ENCODE measurements at regions not wholly inside any gene's neighbourhood (a gene's known extent, or its start where the extent isn't known, plus 50 kb on each side); places are given as distances from the start of the nearest gene placed in this dataset.

DNA sequence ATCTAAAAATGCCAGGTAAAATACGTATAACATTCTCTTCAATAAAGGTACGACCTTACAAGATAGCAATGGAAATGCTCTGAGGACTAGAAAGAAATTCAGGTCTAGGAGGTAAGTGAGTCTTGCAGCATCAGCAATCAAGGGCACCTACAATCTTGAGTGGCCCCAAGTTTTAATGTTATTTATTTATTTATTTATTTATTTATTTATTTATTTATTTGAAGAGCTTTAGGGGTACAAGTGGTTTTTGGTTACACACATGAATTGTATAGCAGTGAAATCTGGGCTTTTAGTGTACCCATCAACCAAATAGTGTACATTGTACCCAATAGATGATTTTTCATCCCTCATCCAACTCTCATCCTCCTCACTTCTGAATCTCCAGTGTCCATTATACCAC lies 574.0 kb upstream of the POU3F2 start:
- DNase-seq, result no peak
- H3K4me3 Mint-ChIP-seq, result no peak overlapping the region
- H3K27me3 Mint-ChIP-seq, result no peaks in the 10 kb centered on the region
- intact Hi-C loops (cut with micrococcal nuclease), result no loop called here
- no peak overlapping the region for H3K27ac Mint-ChIP-seq
- no peaks in the 10 kb centered on the region for H3K9me3 Mint-ChIP-seq
- no peaks in the 10 kb centered on the region for H3K36me3 Mint-ChIP-seq (ENCODE audit: low read depth)
- H3K4me1 Mint-ChIP-seq, result no peaks in the 10 kb centered on the region

DNA sequence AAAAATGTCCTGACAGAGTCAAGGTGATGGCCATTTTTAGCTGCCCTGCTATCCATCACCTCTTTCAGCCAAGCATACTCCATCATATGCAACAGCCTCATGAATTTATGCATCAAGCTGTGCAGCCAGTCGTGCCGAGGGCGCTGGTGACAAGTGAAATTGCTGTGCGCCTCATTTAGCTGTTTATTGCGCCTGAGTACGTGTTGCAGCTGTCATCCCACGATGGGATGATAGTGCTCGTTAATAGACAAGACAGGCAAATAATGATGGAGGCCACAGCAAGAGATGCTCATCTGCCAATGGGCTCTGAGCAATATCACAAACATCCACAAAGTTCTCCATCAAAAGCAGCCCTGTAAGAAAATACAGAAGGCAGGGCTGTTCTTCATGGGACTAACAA lies 562.3 kb upstream of the POU3F2 start:
- intact Hi-C loops (cut with micrococcal nuclease), result no loop called here
- no peaks in the 10 kb centered on the region for H3K27me3 Mint-ChIP-seq
- H3K4me3 Mint-ChIP-seq, result no peak overlapping the region
- no peak overlapping the region for H3K27ac Mint-ChIP-seq
- no peaks in the 10 kb centered on the region for H3K9me3 Mint-ChIP-seq
- no peaks in the 10 kb centered on the region for H3K4me1 Mint-ChIP-seq
- H3K36me3 Mint-ChIP-seq (ENCODE audit: low read depth), result no peaks in the 10 kb centered on the region
- DNase-seq, result no peak

DNA sequence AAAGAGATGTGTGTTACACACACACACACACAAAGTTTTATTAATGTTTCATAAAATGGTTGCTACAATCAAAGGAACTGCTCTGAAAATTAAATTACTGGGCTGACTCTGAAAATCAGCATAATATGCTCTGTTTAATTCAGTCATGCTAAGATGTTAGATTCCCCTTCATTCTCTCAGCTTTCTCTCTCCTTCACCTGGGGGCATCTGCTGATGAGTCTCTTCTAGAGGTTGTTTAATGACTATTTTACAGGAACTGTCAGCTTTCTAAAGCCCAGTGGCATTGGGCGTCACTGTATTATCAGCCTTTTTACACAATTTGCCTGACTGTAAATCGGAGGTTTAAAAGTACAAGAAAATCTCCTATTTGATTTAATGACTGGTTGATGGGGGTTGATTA lies 559.7 kb upstream of the POU3F2 start:
- H3K27me3 Mint-ChIP-seq, result no peaks in the 10 kb centered on the region
- no peaks in the 10 kb centered on the region for H3K9me3 Mint-ChIP-seq
- no peak for DNase-seq
- H3K27ac Mint-ChIP-seq, result no peak overlapping the region
- H3K4me3 Mint-ChIP-seq, result no peak overlapping the region
- no peaks in the 10 kb centered on the region for H3K36me3 Mint-ChIP-seq (ENCODE audit: low read depth)
- intact Hi-C loops (cut with micrococcal nuclease), result no loop called here
- no peaks in the 10 kb centered on the region for H3K4me1 Mint-ChIP-seq

DNA sequence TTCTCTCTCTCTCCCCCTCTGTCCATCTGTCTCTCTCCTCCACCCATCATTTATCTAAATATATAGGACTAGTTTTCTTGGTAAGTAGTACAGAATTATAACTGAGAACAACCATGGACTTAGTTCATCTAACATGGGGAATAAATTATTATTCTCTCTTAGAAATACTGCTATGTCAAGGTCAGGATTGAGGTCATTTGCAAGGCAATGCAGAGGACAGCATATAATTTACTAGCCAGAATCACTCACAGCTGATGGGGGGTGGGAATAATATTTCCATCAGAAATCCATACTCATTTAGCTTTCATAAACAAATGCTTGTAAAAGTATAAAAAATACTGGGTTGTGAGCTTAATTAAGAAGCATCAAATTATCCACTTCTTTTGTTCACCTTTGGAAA lies 553.9 kb upstream of the POU3F2 start:
- intact Hi-C loops (cut with micrococcal nuclease), result no loop called here
- no peak overlapping the region for H3K27ac Mint-ChIP-seq
- H3K9me3 Mint-ChIP-seq, result no peaks in the 10 kb centered on the region
- no peaks in the 10 kb centered on the region for H3K4me1 Mint-ChIP-seq
- DNase-seq, result no peak
- no peaks in the 10 kb centered on the region for H3K27me3 Mint-ChIP-seq
- H3K4me3 Mint-ChIP-seq, result no peak overlapping the region
- no peaks in the 10 kb centered on the region for H3K36me3 Mint-ChIP-seq (ENCODE audit: low read depth)

DNA sequence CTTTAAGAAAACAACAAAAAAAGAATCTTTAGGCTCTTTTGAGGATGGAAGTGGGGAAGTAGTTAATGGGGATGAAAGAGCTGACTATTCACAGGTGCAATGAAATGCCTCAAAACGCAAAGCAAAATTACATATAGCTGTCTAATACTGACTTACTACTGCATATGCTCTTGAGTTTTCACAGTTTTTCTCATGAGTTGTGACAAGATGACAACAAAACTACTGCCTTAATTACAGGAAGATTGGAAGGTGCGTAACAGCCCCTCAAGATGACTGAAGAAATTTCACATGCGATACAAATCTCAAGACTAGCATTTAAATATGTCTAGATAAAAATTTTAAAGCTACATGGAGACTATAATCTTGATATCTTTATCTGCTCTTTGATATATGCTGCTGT lies 547.8 kb upstream of the POU3F2 start:
- Mint-ChIP-seq H3K4me3 (no peak overlapping the region), H3K27ac (no peak overlapping the region), H3K36me3 (ENCODE audit: low read depth) (no peaks in the 10 kb centered on the region), H3K4me1 (no peaks in the 10 kb centered on the region), H3K9me3 (no peaks in the 10 kb centered on the region), H3K27me3 (no peaks in the 10 kb centered on the region)
- intact Hi-C loops (cut with micrococcal nuclease), result no loop called here
- DNase-seq, result no peak

DNA sequence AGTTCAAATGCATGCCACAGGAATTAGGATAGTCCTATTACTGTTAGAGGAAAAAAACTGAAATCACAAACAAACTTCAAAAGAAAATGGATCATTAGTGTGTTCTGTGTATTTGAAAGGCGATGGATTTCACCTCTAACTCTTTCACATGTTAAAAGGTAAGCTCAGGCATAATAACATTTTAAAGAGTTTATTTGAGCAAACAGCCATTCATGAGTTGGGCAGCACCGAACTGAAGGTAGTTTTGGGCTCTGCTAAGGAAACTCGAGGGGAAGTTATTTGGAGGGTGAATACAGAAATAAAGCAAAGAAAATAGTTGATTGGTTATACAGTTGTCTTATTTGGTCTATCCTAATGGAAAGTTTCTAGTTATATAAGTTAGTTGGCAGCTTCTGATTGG lies 546.5 kb upstream of the POU3F2 start:
- Mint-ChIP-seq H3K36me3 (ENCODE audit: low read depth) (no peaks in the 10 kb centered on the region), H3K4me3 (no peak overlapping the region), H3K4me1 (no peaks in the 10 kb centered on the region), H3K27ac (no peak overlapping the region), H3K9me3 (no peaks in the 10 kb centered on the region), H3K27me3 (no peaks in the 10 kb centered on the region)
- intact Hi-C loops (cut with micrococcal nuclease), result no loop called here
- DNase-seq, result no peak

DNA sequence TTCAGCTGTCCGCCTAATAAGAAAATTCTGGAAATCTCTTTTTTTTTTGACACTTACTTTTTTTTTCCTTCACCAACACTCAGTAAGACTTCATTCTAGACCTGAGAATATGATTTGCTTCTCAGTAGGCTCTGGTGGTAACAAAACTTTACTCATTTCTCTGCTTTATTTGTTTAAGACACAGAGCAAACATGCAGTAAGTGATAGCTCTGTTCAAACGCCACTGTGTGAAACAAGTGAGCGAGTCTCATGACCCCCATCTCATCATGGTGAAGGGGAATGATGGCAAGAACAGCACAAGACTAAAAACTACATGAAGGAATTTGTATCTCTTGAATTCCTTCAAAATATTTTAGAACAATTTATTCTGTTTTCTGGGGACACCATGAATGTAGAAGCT lies 541.6 kb upstream of the POU3F2 start:
- no peak overlapping the region for H3K4me3 Mint-ChIP-seq
- intact Hi-C loops (cut with micrococcal nuclease), result no loop called here
- no peak for DNase-seq
- H3K27ac Mint-ChIP-seq, result no peak overlapping the region
- H3K9me3 Mint-ChIP-seq, result no peaks in the 10 kb centered on the region
- no peaks in the 10 kb centered on the region for H3K36me3 Mint-ChIP-seq (ENCODE audit: low read depth)
- H3K27me3 Mint-ChIP-seq, result no peaks in the 10 kb centered on the region
- H3K4me1 Mint-ChIP-seq, result no peaks in the 10 kb centered on the region

DNA sequence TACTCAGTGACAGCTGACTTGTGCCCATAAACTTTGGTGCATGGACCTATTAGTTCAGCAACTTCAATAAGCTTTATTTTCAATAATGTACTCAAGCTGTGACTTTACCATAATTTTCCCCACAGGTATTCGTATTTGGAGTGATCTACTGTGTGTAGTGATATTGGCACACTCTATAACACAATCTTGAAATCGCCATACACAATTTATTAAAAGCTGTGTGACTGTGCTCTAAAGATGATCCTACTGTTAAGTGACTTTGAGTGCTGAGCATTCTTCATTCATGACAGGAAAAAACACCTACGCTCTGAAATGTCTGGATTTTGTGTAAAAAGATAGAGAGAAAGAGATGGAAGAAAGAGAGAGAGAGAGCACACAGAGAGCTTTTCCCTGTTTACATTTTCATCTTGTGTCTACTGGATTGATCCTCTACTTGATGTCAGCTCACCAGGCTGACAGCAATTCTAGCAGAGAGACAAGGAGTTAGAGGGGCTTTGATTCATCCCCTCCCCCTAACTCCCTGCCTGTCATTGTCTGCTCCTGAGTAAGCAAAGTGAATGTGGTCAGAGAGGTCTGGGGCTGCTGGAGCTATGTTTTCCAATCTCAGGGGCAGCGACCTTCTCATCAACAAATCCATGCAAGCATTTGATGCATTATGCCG lies 538.7 kb upstream of the POU3F2 start:
- Mint-ChIP-seq H3K4me1 (no peaks in the 10 kb centered on the region), H3K36me3 (ENCODE audit: low read depth) (no peaks in the 10 kb centered on the region), H3K4me3 (no peak overlapping the region), H3K9me3 (no peaks in the 10 kb centered on the region), H3K27ac (no peak overlapping the region), H3K27me3 (no peaks in the 10 kb centered on the region)
- no peak for DNase-seq
- intact Hi-C loops (cut with micrococcal nuclease), result no loop called here

DNA sequence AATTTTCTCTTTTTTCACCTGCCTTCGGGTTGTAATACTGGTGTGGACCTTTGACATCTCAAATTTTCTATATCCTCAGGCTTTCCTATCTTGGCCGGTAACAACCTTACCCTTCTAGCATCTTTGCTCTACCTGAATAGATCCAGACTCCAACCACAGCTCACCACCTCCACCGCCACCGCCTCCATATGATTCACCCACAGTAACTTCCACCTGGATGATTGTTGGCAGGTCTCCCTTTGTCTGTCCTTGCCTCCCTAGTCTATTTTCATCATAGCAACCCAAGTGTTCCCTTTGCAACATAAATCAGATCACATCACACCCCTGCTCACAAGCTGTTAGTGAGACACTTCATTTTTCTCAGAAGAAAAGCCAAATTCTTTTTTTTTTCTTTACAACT lies 525.8 kb upstream of the POU3F2 start:
- Mint-ChIP-seq H3K36me3 (ENCODE audit: low read depth) (no peaks in the 10 kb centered on the region), H3K27me3 (no peaks in the 10 kb centered on the region), H3K4me3 (no peak overlapping the region), H3K4me1 (no peaks in the 10 kb centered on the region), H3K9me3 (no peaks in the 10 kb centered on the region), H3K27ac (no peak overlapping the region)
- intact Hi-C loops (cut with micrococcal nuclease), result no loop called here
- DNase-seq, result no peak

DNA sequence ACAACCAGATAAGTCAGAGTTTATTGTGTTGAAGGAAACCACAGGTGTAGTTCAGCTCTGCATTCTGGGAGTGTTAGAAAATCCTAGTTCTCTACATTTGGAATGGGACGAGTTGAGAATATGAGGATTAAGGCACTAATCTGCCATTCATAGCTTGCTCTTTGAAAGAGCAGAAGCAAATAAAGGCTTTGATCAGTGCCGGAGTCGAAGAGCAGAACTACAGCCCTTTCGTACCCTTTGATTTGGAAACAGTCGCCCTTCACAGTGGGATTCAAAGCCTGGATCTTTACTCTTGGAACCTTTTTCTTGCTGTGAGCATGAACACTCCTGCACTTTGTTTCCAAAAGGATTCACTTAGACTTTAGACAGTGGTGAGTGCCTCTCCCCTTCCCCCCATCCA lies 523.9 kb upstream of the POU3F2 start:
- H3K27ac Mint-ChIP-seq, result no peak overlapping the region
- H3K27me3 Mint-ChIP-seq, result no peaks in the 10 kb centered on the region
- H3K4me3 Mint-ChIP-seq, result no peak overlapping the region
- intact Hi-C loops (cut with micrococcal nuclease), result no loop called here
- H3K36me3 Mint-ChIP-seq (ENCODE audit: low read depth), result no peaks in the 10 kb centered on the region
- H3K9me3 Mint-ChIP-seq, result no peaks in the 10 kb centered on the region
- DNase-seq, result no peak
- no peaks in the 10 kb centered on the region for H3K4me1 Mint-ChIP-seq

DNA sequence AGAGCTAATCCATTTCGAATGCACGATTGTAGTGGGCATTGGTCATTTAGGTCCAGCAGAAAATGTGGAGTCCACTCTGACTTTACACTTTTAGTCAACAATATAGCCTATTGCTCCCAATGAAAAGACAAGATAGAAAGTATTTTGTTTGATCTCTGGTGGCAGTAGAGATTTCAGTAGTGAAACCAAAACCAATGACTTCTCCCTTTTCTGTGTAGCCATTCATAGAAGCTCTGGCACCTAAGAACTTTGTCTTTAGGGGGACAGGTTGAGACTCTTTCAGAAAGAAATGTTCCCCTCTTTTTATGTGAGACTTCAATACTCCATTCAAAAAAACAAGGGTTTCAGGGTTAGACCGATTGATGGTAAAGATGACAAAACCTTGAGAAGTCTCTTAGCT lies 510.8 kb upstream of the POU3F2 start:
- H3K9me3 Mint-ChIP-seq, result no peaks in the 10 kb centered on the region
- H3K27ac Mint-ChIP-seq, result no peak overlapping the region
- no peaks in the 10 kb centered on the region for H3K27me3 Mint-ChIP-seq
- H3K4me3 Mint-ChIP-seq, result no peak overlapping the region
- intact Hi-C loops (cut with micrococcal nuclease), result no loop called here
- H3K36me3 Mint-ChIP-seq (ENCODE audit: low read depth), result no peaks in the 10 kb centered on the region
- DNase-seq, result no peak
- no peaks in the 10 kb centered on the region for H3K4me1 Mint-ChIP-seq

DNA sequence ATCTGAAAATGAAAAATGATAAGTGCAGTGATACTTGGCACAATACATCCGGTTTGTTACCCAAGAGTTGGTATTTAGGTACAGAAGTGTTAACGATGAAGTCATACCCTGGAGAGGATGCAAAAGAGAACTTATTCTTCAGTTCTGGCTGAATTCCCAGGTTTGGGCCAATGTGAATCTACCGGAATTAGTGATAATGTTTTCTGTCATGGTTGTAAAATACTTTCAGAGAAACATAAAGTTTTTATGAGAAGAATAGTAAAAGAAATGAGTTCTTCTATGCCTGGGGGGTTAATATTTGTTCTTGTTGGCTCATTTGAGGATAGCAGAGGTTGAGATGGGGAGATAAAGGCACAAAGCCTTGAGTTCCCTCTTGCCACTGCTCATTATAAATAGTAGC lies 509.9 kb upstream of the POU3F2 start:
- Mint-ChIP-seq H3K27ac (no peak overlapping the region), H3K36me3 (ENCODE audit: low read depth) (no peaks in the 10 kb centered on the region), H3K27me3 (no peaks in the 10 kb centered on the region), H3K9me3 (no peaks in the 10 kb centered on the region), H3K4me3 (no peak overlapping the region), H3K4me1 (no peaks in the 10 kb centered on the region)
- intact Hi-C loops (cut with micrococcal nuclease), result no loop called here
- DNase-seq, result no peak

DNA sequence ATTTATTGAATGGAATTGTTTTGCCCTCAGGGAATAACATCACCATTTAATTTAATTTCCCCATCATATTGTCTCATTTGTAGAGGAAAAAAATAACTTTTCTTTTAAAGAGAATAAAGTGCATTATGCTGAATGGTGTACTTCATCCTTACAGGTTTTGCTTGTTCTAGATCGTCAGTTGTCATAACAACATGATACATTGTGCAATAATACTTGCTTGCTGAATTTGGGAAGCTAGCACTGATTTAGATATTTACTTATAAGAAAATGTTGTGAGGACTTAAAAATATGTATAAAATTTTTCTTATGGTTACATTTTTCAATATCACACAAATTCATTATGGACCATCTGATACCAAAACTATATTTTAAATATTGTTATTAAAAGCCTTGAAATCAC lies 509.0 kb upstream of the POU3F2 start:
- H3K4me1 Mint-ChIP-seq, result no peaks in the 10 kb centered on the region
- no peak overlapping the region for H3K4me3 Mint-ChIP-seq
- no peaks in the 10 kb centered on the region for H3K9me3 Mint-ChIP-seq
- no peak overlapping the region for H3K27ac Mint-ChIP-seq
- intact Hi-C loops (cut with micrococcal nuclease), result no loop called here
- DNase-seq, result no peak
- no peaks in the 10 kb centered on the region for H3K36me3 Mint-ChIP-seq (ENCODE audit: low read depth)
- no peaks in the 10 kb centered on the region for H3K27me3 Mint-ChIP-seq

DNA sequence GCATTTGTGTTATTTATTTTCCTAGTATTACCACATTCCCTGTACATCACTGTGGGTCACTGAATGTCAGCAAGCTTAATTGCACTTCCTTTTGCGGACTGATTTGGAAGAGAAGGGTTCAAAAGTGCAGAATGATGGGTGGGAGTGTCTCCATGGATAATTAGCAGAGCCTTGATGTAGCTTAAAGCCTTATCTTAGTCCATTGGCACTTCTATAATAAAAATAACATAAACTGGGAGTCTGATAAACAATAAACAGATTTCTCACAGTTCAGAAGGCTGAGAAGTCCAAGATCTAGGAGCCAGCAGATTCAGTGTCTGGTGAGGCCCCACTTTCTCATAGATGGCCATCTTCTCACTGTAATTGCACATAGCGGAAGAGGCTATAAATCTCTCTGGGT lies 501.1 kb upstream of the POU3F2 start:
- DNase-seq, result no peak
- intact Hi-C loops (cut with micrococcal nuclease), result no loop called here
- Mint-ChIP-seq H3K36me3 (ENCODE audit: low read depth) (no peaks in the 10 kb centered on the region), H3K4me3 (no peak overlapping the region), H3K9me3 (no peaks in the 10 kb centered on the region), H3K4me1 (no peaks in the 10 kb centered on the region), H3K27me3 (no peaks in the 10 kb centered on the region), H3K27ac (no peak overlapping the region)

DNA sequence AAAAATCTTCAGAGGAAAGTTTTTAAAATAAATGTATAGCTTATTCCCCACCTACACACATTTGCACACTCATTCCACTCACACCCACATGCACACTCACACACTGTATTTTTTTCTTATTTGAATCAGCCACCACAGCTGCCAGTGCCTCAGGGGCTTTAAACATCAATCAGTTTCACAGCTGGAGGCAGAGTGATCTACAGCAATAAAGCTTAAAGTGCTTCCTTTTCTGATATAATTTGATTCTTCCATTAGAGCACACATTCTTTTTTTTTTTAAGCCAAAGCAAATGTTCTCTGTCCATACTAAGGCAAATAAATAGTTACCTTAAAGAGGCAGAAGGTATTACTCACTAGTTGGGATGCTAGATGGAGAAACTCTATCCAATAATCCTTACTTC lies 498.8 kb upstream of the POU3F2 start:
- Mint-ChIP-seq H3K36me3 (ENCODE audit: low read depth) (no peaks in the 10 kb centered on the region), H3K27ac (no peak overlapping the region), H3K27me3 (no peaks in the 10 kb centered on the region), H3K4me1 (no peaks in the 10 kb centered on the region), H3K9me3 (no peaks in the 10 kb centered on the region), H3K4me3 (no peak overlapping the region)
- intact Hi-C loops (cut with micrococcal nuclease), result no loop called here
- DNase-seq, result no peak
